ENCODE measurements at regions not wholly inside any gene's neighbourhood (a gene's known extent, or its start where the extent isn't known, plus 50 kb on each side); places are given as distances from the start of the nearest gene placed in this dataset.

- no peak for DNase-seq (ENCODE audit: extremely low read depth, low read depth)
Observed at GRCh38 chr14:51145246-51145645, 50.3 kb upstream of the TRIM9 start.

DNA sequence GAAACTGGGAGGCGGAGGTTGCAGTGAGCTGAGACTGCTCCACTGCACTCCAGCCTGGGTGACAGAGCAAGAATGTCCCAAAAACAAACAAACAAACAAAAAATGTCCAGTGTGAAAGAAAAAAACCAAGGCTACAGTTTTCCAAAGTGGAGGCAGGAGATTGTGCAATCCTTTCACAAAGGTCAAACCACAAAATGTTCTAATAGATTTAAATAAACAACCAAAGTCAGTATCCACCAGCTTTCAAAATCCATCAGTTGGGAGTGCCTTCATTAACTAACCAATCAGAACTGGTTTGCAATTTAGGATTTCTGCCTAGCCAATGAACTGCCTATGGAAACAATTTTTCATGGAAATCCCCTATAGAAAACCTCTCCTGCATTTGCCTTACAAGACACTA, 52.3 kb upstream of the TRIM9 start:
- no peak for DNase-seq (ENCODE audit: extremely low read depth, low read depth)

GRCh38 chr14:51155326-51155725, 60.4 kb upstream of the TRIM9 start:
- DNase-seq (ENCODE audit: extremely low read depth, low read depth), result no peak

DNA sequence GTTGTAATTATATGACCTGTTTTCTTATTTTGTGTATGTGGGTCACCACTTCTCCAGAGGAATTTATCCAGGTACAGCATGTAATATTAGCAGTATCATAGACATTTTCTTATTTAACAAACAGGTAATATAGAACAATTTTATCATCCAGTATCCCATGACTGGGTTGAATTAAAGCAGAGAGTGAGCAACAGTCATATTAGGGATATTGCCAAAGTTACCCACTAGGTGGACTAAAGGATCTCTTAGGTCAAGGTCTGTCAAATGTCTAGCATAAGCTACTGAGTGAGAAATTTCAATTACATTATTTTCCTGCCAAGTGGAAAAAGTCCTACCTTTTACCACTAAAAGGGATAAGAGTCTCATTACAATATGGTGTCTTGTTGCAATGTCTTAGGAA, 62.1 kb upstream of the TRIM9 start:
- peak; percentile 40 for DNase-seq (ENCODE audit: extremely low read depth, low read depth)

GRCh38 chr14:51160871-51161270, 66.0 kb upstream of the TRIM9 start:
- DNase-seq (ENCODE audit: extremely low read depth, low read depth), result no peak

DNA sequence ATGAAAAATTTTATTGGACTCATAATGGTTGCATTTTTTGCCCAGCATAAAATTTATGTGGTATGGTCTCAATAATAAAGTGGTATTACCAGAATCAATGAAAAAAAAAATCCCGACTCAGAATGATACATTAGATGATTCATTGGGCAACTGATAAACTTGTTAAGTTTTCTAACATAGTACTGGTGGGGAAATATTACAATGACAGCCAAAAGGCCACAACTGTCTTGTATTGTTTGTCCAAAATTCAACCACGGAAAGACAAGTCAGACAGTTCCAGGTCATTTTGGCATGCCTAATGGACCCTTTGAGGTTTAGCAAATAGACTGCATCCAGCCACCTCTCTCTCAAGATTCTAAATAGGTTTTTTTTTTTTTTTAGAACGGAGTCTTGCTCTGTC, 70.5 kb upstream of the TRIM9 start:
- DNase-seq (ENCODE audit: extremely low read depth, low read depth), result no peak

DNA sequence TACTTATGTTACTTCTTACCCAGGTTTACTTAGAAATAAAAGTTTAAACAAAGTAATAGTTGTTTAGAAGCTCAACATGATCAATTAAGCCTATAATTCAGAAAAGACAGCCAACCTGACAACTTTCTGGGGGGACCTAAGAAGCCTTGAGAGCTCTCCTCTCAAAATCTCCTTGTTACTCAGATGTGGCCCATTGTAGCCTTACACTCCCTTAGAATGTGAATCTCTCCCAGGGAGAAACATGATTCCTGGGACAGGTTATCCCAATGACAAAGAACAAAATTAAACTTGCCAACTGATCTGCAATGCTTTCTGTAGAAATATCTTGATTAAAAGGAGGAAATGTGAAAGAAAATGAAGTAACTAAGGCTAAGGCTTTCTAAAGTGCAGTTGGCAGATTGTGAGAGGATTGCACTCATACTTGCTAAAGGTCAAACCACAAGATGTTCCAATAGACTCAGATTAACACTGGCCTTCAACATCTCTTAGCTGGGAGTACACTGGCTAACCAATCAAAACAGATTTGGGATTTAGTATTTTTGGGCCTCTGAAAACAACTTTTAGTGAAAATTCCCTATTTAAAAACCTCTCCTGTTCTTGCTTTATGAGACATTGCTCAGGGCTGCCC, 72.3 kb upstream of the TMX1 start:
- DNase-seq (ENCODE audit: extremely low read depth, low read depth), result no peak

DNA sequence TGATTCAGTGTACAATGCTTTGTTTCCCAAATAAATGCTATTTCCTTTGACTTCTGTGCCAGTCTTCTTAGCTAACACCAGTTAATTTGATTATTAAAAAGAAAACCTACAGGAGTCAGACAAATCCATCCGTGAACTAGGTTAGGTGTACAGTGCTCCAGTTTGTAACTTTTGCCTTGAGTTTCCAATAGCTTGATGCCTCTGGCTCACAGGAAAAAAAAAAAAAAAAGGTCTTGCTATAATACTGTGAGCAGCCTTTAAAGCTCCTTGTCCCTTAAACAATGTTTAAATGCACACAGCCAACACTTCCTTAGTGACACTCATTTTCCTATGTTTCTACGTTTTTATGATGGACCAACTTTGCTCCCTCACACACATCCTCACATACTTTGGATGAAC, 71.8 kb upstream of the TMX1 start:
- DNase-seq (ENCODE audit: extremely low read depth, low read depth), result no peak

GRCh38 chr14:51173863-51174262, 66.2 kb upstream of the TMX1 start:
- no peak for DNase-seq (ENCODE audit: extremely low read depth, low read depth)

GRCh38 chr14:51176839-51177238, 63.2 kb upstream of the TMX1 start:
- no peak for DNase-seq (ENCODE audit: extremely low read depth, low read depth)

DNA sequence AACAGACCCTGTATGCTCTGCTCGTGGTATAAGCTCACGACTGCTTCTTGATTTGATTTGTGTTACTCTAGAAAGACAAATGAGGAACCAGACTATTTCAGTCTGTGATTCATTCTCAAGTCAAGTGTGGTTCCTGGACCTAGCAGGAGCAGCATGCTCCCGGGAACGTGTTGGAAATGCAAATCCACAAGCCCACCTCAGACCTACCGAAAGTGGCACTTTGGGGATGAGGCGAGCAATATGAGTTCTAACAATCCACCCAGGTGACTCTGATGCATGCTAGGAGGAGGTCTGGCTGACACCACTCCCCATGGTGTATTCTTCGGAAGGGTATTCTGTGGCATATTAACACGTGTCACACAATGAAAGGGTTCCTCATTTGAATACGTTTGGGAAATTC, 59.5 kb upstream of the TMX1 start:
- no peak for DNase-seq (ENCODE audit: extremely low read depth, low read depth)

- no peak for DNase-seq (ENCODE audit: extremely low read depth, low read depth)
Observed at GRCh38 chr14:51182131-51182565, 57.9 kb upstream of the TMX1 start.

- DNase-seq (ENCODE audit: extremely low read depth, low read depth), result no peak
Observed at GRCh38 chr14:51185180-51185579, 54.9 kb upstream of the TMX1 start.

DNA sequence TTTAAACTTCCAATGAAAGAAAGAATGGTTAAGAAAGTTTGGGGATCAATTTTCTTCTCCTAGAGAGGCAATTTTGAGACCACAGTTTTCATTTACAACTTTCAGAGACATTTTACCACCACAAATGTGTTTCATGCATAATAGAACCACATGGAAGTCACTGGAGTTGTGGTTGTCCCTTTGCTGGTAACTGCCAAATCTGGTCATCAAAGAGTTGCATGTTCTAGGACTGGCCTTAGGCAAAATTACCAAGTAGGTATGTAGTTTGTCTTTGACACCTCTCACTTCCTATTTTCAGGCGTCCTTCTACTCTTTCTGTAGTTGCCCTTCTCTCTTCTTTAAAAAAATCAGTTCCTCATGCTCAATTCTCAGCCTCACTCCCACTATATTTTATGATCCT, 54.3 kb upstream of the TMX1 start:
- DNase-seq (ENCODE audit: extremely low read depth, low read depth), result no peak

DNA sequence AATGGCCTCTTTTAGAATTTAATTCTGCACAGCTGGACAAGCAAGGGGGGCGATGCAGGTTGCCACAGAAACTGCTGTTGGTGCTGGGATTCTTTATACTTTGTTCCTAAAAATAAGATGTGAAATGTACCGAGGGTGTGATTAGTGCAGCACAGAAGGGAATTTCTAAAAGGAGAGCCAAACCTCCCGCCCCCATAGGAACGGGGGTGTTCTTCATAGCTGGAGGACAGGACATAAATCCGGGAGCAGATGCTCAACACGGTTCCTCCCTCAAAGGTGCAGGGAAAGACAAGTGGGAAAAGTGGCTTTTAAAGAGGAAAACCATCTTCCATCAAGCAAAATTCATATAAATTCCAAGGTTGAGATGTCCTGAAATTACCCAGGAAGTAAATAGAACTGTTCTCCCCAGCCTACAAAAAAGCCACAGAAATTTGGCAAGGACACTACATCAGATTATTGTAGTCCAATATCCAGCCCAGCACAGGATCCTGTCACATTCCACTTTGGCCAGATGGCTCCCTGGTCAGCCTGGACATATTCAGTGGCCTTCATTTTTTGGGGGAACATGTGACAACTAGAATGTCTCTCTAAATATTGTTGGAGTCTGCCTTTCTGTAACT, 51.4 kb upstream of the TMX1 start:
- no peak for DNase-seq (ENCODE audit: extremely low read depth, low read depth)

DNA sequence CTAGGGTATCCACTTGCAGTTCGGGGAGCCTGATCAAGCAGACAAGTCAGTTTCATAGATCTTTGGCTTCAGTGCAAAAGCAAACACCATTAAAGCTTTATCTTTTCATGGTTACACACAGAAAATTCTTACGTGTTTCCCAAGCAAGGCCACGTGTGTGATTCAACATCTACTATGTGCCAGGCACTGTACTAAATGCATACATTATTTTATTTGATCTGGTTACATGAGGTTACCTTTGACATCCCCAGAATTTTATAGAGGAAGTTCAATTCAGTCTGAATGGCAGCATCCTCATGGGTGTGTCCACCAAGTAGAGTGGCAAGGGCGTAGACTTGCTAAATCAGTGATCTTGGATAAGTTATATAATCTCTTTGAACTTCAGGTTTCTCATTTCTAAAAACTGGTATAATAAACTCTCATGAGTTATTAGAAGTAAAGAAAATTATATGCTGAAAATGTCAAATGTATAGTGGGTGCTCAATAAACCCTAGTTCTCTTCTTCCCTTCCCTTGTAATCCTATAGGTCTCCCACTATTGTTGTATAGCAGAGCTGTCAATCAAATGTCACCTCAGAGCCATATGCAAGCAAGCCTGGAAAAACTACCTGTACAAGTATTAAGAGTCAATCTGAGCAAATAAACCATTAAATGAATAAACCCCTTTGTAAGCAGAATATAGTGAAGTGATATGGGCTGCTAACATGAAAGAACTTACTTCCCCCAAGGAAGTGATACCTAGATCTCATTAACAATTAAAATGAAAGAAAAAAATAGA, 50.3 kb upstream of the TMX1 start:
- no peak for DNase-seq (ENCODE audit: extremely low read depth, low read depth)

Data from NCI-H460 (cell line).